OCI-LY3 (cell line): ENCODE measurements at regions not wholly inside any gene's neighbourhood (a gene's known extent, or its start where the extent isn't known, plus 50 kb on each side); places are given as distances from the start of the nearest gene placed in this dataset.
"Not testable (repeated sequence)": the region's sequence is repeated elsewhere in the genome, so short reads cannot be mapped to it uniquely, and the experiment has no call there.

Experiments used
- H2AFZ ChIP-seq: fragments of 200-600, 300-600 bp; shearing (Covaris generic); 2 replicates; pipeline ENCODE4 v1.6.0; 2014; ENCODE audit warnings: antibody characterized with exemption, low read depth, low read length
- H3K27ac ChIP-seq: fragments of 200-600, 300-600 bp; sonication (generic); 2 replicates; pipeline ENCODE4 v1.5.1; 2014; ENCODE audit warnings: mild to moderate bottlenecking, low read length, moderate library complexity, mixed read lengths
- H3K27me3 ChIP-seq: fragments of 200-600, 300-600 bp; sonication (generic); 2 replicates; pipeline ENCODE4 v1.6.1; 2014; ENCODE audit warnings: low read depth, low read length, mixed read lengths
- H3K36me3 ChIP-seq: fragments of 200-600, 300-600 bp; sonication (generic); replicated peaks from 2 replicates; pipeline ENCODE3; 2014; ENCODE audit warnings: low read depth, low read length, mixed read lengths
- H3K4me1 ChIP-seq: fragments of 300-600, 200-600 bp; sonication (generic); 2 replicates; pipeline ENCODE4 v1.6.1; 2014; ENCODE audit warnings: low read length, mixed read lengths
- H3K4me2 ChIP-seq: fragments of 200-600, 300-600 bp; sonication (generic); 2 replicates; pipeline ENCODE4 v1.6.1; 2014; ENCODE audit warnings: low read length, mixed read lengths
- H3K4me3 ChIP-seq: fragments of 300-600, 200-600 bp; sonication (generic); 2 replicates; pipeline ENCODE4 v1.5.1; 2014; ENCODE audit warnings: antibody characterized with exemption, mild to moderate bottlenecking, low read length, moderate library complexity
- H3K79me2 ChIP-seq: fragments of 300-600, 200-600 bp; shearing (Covaris generic); 2 replicates; pipeline ENCODE4 v1.6.1; 2014; ENCODE audit warnings: mild to moderate bottlenecking, low read length, mixed read lengths
- H3K9ac ChIP-seq: fragments of 300-600, 200-600 bp; shearing (Covaris generic); 2 replicates; pipeline ENCODE4 v1.6.0; 2014; ENCODE audit warnings: mild to moderate bottlenecking, low read length, moderate library complexity
- H3K9me3 ChIP-seq: fragments of 200-600, 300-600 bp; shearing (Covaris generic); 2 replicates; pipeline ENCODE4 v1.6.1; 2014; ENCODE audit warnings: low read length, mixed read lengths; ENCODE audit not compliant: insufficient read depth
- H4K20me1 ChIP-seq: fragments of 200-600, 300-600 bp; sonication (generic); 2 replicates; pipeline ENCODE4 v1.6.1; 2016; ENCODE audit warnings: low read length, mixed read lengths; ENCODE audit not compliant: insufficient read depth
- CTCF ChIP-seq: fragments of 200-600, 300-600 bp; sonication (generic); IDR thresholded peaks from 2 replicates; pipeline ENCODE4 v1.5.1; 2014; ENCODE audit warnings: antibody characterized with exemption, low read length, low read depth
- EZH2phosphoT487 ChIP-seq: fragments of 200-600 bp; shearing (Covaris generic); IDR thresholded peaks from 2 replicates; pipeline ENCODE4 v1.6.1; 2018; ENCODE audit warnings: antibody characterized with exemption, mixed run types, low read depth

GRCh38 chr1:101496109-101496508, 259.3 kb downstream of the S1PR1 start:
- Histone ChIP-seq H3K36me3 (no peaks in the 10 kb centered on the region), H3K4me2 (no peak overlapping the region), H3K4me3 (no peak overlapping the region), H3K27ac (no peak overlapping the region), H3K9ac (no peak overlapping the region), H3K4me1 (no peaks in the 10 kb centered on the region), H3K9me3 (no peaks in the 10 kb centered on the region), H3K27me3 (no peaks in the 10 kb centered on the region), H4K20me1 (no peaks in the 10 kb centered on the region), H2AFZ (no peak overlapping the region), H3K79me2 (no peaks in the 10 kb centered on the region)
- TF ChIP-seq EZH2phosphoT487 (no peak), CTCF (no peak)

GRCh38 chr1:101497881-101498559, 261.2 kb downstream of the S1PR1 start:
- H3K27me3 ChIP-seq: no peaks in the 10 kb centered on the region
- no peaks in the 10 kb centered on the region for H3K4me1 ChIP-seq
- H3K36me3 ChIP-seq: no peaks in the 10 kb centered on the region
- H3K9ac ChIP-seq: no peak overlapping the region
- H3K79me2 ChIP-seq: no peaks in the 10 kb centered on the region
- H3K9me3 ChIP-seq: no peaks in the 10 kb centered on the region
- no peak overlapping the region for H3K27ac ChIP-seq
- H4K20me1 ChIP-seq: no peaks in the 10 kb centered on the region
- TF ChIP-seq CTCF (no peak), EZH2phosphoT487 (no peak)
- H3K4me3 ChIP-seq: no peak overlapping the region
- no peak overlapping the region for H3K4me2 ChIP-seq
- no peak overlapping the region for H2AFZ ChIP-seq

GRCh38 chr1:101504106-101504505, 267.3 kb downstream of the S1PR1 start:
- H3K36me3 ChIP-seq, H3K4me1 ChIP-seq, H3K9ac ChIP-seq, H2AFZ ChIP-seq, H3K79me2 ChIP-seq, H3K4me2 ChIP-seq, H3K4me3 ChIP-seq, H3K9me3 ChIP-seq, H3K27ac ChIP-seq, H3K27me3 ChIP-seq, H4K20me1 ChIP-seq: not testable (repeated sequence)

- not testable (repeated sequence) for H3K9me3 ChIP-seq, H3K36me3 ChIP-seq, H3K9ac ChIP-seq, H3K4me3 ChIP-seq, H3K27ac ChIP-seq, H3K4me2 ChIP-seq, H3K27me3 ChIP-seq, H2AFZ ChIP-seq, H3K4me1 ChIP-seq, H4K20me1 ChIP-seq, H3K79me2 ChIP-seq
These were observed 268.4 kb downstream of the S1PR1 start for GRCh38 chr1:101505240-101505639.

GRCh38 chr1:101506541-101507164, 269.8 kb downstream of the S1PR1 start:
- TF ChIP-seq EZH2phosphoT487 (no peak), CTCF (peak; percentile 66)
- no peak overlapping the region for H2AFZ ChIP-seq
- no peaks in the 10 kb centered on the region for H3K36me3 ChIP-seq
- no peak overlapping the region for H3K9ac ChIP-seq
- H3K4me1 ChIP-seq: no peaks in the 10 kb centered on the region
- H3K4me2 ChIP-seq: no peak overlapping the region
- no peak overlapping the region for H3K27ac ChIP-seq
- no peaks in the 10 kb centered on the region for H3K9me3 ChIP-seq
- no peaks in the 10 kb centered on the region for H4K20me1 ChIP-seq
- no peaks in the 10 kb centered on the region for H3K79me2 ChIP-seq
- H3K4me3 ChIP-seq: no peak overlapping the region
- H3K27me3 ChIP-seq: no peaks in the 10 kb centered on the region
